Retina (tissue), 1 donor: ENCODE measurements at regions not wholly inside any gene's neighbourhood (a gene's known extent, or its start where the extent isn't known, plus 50 kb on each side); places are given as distances from the start of the nearest gene placed in this dataset.

Experiments
- DNase-seq: peaks from one replicate; pipeline ENCODE4 v3.0.0-alpha.2; 2016

DNA sequence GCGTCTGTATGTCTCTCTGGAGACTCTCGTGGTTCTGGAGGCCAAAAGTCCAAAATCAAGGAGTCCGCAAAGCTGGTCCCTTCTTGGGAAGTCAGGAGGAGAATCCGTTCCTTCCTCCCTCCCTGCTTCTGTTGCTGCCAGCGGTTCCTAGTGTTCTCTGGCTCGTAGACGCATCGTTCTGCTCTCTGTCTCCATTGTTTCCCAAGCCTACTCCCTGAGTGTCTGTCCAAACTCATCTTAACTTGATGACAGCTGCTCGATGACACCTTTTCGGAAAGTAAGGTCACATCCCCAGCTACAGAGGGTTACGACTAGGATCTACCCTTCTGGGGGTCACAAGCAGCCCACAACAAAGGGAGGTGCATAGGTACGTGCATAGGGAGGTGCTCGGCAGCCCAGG lies 80.7 kb upstream of the FOXF1 start:
- no peak for DNase-seq

DNA sequence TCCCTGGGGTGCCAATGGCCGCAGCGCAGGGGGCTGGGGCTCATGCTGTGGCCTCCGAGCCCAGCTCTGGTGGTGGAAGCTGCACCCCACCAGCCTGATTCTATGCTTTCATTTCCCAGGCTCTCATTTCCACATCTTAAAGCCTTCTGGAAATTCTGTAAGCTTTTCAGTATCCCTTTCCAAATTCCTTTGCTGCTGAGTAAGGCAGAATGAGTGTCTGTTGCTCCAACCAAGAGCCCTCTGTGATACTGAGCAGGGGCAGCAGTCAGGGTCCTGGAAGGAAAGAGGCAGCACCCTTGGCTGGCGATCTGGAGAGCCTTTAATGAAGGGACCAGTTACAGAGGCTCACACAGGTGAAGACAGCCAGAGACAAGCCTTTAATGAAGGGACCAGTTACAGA lies 79.5 kb upstream of the FOXF1 start:
- DNase-seq: no peak

DNA sequence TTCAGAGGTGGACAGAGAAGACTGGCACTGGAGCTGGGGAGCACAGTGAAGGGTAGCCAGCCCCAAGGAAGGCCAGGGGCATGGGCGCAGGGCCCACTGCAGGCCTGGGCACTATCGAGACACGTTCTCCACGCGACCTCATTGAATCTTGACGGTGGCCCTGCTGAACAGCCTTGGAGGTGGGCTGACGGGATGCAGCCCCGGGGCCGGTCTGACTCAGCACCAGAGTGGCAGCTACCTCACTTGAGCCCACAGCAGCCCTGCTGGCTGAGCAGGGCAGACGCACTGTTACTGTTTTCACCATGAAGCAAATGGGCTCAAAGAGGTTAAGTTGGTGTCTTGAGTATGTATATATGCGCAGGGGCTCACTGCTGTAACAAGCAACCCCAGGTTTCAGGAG lies 78.8 kb upstream of the FOXF1 start:
- no peak for DNase-seq

DNA sequence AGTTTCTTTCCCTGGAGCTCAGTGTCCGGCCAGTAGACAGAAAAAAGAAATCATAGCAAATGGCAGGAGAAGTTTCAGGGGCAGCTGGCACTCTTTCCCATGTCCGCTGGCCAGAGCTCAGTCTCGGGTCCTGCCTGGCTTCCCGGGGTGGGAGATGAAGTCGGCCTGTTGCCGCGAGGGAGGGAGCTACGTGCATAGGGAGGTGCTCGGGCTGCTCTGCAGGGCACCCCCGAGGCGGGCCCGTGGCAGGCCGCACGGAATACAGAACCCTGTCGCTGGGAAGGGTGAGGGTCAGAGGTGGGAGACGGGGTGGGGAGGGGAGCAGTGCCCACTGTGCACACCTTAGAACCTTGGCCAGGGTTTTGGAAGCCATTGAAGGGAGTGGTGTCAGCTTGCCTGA lies 78.3 kb upstream of the FOXF1 start:
- no peak for DNase-seq

DNA sequence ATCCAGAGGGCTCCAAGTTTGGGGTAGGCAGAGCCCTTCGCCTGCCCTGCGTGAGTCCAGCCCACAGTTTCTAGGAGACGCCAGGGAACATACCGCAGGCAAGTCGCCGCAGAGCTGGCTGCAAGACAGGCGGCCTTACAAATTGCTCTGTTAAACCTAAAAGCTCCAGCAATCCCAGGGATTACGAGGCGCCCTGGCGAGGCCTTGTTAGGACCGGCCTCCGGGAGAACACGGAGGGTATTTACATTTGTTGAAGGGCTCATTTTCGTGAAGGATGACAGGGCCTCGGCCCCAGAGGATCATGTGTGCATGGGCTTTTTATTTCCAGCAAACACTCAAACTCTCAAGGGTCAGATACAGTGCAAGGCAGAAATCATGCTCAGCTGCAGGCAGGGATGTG lies 77.6 kb upstream of the FOXF1 start:
- DNase-seq: peak; percentile 64

DNA sequence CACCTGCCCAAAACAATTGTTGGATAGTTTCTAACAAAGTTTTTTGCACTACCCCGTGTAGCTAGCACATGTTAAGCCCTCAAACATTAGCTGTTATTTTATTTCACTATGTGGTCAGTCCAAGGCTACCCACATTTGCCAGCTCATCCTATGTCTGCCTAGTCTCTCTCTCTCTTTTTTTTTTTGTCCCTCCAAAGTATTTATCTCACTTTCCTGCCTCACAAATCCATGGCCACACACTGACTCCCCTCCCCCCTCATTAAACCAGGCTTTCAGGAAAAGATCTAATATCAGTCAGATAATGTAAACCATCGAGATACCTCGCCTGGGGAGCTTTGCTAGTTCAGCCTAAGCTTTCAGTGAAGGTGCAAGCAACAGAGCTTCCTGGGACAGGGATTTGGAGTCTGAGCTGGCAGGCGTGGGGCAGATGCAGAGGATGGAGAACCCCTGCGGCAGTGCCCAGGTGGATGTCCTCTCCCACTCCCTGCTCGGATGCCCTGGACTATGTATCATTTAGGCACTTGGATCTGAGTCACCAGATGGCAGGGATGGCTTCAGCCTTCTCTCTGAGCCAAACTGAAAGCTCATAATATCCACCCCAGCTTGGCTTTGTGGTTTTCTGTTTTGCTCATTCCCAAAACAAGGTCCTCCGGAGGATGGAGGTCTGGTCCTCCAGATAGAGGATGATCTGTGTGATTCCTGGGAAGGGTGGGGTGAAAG lies 73.7 kb upstream of the FOXF1 start:
- DNase-seq: no peak

DNA sequence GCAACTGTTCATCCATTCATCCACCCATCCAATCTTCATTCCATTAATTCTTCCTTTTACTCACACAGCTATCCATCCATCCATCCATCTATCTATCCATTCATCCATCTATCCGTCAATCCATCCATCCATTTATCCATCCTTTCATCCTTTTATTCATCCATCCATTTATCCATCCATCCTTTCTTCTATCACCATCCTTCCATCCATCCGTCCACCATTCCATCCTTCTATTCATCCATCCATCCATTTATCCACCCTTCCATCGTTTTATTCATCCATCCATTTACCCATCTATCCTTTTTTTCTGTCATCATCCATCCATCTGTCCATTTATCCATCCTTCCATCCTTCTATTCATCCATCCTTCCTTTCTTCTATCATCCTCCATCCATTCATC lies 73.0 kb upstream of the FOXF1 start:
- no peak for DNase-seq

DNA sequence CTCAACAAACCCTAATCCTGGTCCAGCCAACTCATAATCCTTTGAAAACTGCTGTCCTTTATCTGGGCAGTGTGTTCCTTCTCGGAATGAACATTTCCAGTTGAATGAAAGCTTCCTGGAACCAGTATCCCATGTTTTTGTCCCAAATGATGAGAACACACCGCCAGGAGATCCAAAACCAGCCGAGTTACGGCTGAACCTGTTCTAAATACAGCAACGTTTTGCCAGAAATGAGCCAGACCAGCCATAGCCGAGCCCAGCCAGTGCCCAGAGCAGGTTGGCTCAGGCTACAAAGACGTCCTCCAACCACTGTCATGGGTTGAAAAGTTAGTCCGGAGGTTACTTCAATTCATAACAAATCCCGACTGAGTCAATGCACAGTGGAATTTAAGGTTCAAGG lies 67.6 kb upstream of the FOXF1 start:
- DNase-seq: no peak

DNA sequence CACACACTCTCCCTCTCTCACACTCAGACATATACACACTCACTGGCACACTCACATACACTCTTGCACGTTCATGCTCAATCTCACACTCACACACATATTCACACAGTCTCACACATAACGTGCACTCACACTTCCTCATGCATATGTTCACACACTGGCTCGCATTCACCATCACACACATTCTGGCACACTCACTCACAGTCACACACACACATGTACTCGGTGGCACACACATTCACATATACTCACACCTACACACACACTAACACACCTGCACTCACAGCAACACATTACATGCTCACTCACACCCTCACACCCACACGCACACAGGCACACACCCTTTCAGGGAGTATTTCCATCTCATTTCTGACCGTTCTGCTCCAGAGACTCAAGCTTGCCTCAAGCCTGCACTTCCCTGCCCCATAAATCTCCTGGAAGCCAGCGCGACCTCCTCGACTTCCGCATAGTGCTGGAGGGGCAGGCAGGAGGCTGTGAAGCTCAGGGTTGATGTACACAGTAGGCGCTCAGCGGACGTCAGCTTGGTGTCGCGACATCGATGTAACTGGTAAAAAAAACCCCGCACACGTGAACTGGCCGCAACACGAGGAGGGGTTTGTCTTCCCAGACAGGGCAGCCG lies 66.7 kb upstream of the FOXF1 start:
- no peak for DNase-seq

DNA sequence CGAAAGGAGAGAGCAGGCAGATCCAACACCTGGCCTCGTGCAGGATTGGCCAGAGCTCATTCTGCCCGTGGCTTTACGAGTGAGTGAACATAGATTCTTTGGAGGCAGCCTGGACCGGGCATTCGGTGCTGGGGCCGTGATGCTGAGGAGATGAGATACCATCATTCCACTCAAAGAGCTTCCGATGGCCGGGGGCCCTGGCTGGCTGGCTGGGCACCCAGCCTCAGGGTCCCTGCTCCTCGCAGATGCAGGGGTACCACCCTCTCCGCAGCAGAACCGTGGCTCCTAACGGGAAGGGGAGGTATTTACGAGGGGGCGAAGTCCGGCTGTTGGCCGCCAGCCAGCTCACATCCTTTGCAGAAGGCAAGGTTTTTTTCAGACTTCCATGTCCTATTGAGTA lies 66.1 kb upstream of the FOXF1 start:
- DNase-seq: no peak

DNA sequence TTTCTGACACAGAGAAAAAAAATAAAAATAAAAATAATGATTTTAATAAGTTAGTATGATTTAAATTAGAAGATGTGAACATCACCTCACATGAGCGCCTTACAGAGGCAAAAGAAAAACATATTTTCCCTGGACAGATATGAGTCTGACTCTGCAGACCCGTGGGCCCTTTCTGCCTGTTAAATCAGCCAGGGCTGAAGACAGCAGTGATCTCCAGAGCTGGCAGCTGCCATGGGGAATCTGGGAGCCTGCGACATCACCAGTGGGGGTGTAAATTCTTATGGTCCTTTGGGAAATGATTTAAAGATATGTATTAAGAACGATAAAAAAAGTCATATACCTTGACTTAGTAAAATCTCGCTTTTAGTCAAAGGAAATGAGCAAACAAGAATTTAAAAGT lies 65.7 kb upstream of the FOXF1 start:
- DNase-seq: no peak

DNA sequence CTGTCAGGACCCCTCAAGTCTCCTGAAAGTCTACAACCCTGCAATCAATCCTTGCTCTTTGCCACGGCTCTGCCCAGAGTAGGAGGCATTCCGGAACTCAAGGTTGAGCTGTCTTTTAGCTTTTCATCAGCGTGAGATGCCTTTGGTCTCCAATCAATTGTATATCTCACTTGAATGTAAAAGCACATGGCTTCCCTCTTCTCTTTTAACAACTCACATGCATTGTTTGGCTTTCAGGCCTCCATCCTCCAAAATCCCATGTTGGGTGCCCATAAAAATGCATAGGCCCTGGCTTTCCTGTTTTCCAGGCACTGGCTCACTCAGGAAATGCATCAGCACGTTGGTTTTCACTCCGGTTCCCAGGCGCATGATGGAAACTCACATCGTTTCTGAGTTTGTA lies 64.0 kb upstream of the FOXF1 start:
- no peak for DNase-seq

DNA sequence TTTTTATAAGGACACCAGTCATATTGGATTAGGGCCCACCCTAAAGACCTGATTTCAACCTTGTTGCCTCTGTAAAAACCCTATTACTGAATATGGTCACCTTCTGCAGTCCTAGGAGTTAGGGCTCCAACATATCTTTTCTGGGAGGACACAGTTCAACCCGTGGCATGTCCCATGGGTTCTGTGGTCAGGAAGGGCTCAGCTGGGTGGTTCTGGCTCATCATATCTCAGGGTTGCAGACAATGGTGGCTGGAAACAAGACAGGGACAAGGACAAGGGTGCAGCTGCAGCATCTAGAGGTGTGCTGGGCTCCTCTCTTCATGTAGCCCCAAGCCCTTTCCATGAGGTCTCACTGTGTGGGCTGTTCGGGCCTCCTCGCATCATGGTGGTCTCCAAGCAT lies 63.1 kb upstream of the FOXF1 start:
- no peak for DNase-seq

DNA sequence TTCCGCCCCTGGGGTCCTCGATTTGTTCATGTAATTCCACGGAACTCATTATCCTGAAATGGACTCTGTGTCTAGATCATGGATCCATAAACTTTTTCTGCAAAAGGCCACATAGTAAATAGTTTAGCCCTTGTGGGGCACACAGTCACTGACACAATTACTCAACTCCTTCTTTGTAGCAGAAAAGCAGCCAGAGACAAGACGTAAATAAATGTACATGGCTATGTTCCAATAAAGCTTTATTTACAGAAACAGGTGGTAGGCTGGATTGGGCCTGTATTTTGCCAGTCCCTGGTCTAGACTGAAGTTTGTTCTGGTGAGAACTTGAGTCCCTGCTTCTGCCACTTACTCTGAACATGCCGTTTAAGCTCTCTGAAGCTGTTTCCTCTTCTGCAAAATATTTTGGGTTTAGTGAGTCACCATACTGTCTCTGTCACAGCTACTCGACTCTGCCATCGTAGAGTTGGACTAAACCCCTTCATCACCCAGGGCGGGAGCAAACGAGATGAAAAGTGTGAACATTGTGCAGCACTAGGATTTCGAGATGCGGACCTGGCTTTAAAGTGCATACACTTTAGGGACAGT lies 61.9 kb upstream of the FOXF1 start:
- no peak for DNase-seq

DNA sequence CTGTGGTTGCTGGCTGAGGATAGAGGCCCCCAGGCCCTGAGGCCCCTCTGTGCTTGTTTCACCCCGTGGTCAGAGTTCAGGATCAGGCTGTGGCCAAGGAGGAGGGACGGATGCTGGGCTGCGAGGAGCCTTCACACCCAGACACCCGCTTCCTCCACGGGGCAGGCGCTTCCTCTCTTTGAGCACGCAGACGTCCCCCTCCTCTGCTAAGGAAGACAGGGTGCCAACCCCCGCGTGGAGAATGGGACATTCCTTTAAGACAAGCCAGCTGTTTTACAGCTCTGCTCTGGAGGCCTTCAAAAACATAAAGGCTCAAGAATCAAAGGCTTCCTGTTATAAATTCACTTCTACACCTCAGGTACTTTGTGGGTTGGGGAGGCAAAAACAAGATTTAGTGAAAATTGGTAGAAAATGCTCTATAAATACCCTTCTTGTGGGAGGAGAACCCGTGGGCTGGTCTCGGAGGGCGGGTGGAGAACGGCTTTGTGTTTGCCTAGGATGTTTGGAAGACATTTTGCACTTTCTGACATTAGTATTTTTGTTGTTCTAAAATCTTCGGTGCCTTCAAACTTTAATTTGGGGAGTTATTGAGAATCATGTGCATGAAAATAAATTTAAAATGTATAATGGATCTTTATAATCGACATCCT lies 60.8 kb upstream of the FOXF1 start:
- DNase-seq: no peak

DNA sequence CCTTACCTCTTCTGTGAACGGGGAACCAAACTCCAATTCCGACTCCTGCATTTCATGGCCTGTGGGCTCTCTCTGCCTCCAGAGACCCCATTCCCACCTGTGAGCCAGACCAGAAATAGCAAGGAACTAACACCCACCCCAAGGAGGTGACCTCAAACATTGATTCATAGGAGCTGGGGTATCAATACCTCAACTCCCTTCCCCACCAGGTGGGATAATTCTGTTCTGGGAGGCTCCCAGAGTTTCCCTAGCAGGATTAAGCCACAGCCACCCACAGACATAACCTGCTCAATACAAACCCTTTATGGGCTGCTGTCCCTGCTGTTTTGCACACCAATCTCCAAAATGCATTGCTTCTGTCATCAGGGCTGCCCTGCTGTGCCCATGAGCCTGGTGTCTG lies 59.6 kb upstream of the FOXF1 start:
- DNase-seq: no peak

DNA sequence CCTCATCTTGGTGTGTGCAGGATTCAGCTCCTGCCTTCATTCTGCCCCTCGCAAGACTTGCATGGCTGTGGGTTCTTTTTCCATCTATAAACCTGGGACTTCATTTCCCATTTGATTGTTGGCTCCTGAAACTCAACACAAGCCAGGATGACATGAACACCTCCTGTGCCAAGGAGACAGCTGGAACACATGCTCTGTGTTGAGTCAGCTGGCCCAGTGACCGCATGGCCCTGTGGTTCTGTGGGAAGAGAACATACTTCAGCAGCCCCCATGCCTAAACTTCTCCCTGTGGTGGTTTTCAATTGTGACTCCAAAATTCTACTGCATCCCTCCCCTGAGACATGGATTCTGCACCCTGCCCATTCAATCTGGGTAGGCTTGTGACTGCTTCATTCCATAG lies 57.9 kb upstream of the FOXF1 start:
- DNase-seq: no peak

DNA sequence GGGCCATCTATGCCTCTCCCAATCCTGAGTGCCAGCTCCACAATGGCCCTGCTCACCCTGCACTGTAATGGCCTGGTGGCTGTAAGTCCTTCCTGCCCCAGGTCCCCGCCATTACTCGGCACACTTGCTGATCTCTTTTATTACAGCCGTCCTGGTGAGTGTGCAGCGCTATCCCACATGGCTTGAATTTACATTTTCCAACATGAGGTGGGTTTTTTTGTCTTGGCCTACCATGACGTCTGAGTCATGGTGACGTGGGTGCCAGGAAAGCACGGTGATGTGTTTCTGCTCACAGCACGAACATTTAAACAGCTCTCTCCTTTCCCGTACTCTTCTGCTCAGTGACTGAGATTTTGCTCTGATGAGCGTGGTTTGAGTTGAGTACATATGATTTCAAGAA lies 55.2 kb upstream of the FOXF1 start:
- DNase-seq: no peak

DNA sequence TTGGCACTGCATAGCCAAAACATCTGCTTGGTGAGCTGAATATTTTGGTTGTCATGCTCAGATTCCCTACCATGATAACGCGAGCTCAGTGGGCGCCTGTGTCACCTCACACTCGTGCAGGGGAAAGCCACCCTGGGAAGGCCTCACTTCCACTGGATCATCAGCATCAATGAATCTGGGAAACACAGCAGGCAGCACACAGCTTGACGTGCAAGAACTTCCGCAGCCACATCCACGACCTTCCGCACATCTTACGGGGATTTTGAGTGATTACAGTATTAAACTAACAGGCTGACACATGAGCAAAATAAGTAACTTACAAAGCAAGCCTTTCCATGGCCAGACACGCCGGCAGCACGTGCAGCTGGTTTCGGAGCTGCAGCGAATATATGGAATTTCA lies 54.7 kb upstream of the FOXF1 start:
- DNase-seq: no peak

DNA sequence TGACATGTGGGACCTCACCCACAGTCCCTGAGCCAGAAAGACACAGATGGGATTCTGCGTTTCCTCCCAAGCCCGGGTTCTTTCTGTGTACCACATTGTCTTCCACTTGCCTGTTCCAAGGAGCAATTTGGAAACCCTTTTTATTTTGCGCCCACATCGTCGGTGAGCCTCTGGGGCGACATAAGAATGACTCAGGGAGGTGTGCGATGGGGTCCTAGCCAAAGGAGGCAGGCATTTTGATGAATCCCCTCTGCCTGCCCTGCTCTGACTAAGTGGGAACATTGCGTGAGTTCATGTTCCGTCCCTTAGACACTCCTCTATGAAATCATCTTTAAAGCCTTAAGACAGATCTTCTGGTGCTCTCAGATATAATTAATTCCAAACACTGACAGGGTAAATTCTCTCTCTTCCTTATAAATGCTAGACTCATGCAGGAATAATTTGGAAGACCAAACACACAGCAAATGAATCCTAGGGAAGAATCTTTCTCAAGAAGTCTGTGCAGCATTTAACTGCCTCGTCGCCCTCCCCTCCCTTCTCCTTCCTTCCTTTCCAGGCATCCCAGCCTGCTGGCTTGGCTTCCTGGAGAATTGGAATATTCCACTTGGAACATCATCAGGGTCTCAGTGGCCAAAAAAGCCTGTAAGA lies 52.7 kb upstream of the FOXF1 start:
- no peak for DNase-seq

DNA sequence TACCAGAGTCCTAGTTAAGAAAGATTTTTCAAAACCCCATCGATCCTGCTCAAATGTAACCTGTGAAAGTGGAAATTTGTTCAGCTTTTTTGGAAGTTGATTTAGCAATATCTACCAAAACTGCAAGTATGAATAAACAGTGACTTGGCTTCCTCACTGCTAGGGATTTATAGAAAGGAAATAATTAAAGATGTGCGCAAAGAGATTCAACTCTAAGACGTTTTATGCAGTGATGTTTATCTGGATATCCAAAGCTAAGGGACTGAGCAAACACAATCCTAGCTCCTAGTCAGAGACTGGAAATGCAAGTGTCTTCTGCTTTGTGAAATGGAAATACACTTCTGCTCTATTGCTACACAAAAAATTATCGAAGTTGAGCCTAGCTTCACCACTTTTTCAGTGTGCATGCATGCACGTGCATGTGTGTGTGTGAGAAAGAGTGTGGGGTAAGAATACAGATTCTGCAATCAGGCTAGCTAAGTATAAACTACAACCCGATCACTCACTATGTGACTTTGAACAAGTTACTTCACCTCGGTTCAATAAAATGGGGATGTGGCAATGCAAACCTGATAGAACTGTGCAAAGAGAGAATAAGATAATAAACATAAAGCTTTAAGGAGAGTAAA lies 52.1 kb upstream of the FOXF1 start:
- no peak for DNase-seq

DNA sequence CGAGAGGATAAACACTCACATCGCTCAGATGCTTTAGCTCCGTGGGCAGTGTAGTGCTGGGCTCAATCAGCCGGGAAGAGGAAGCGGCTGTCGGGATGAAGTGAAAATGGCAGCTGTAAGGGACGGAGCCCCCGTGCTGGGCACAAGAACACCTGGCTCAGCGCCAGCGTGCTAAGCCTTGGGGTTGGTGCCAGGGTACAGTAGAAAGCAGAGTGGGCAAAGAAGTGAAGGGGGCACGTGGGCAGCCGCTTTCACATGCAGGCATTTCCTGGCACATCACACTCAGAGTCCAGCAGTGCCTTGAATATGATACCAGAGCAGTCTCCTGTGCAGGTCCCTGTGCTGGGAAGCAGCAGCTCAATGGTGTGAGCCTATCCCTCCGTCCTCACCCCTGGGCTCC lies 51.1 kb upstream of the FOXF1 start:
- no peak for DNase-seq
